Ramos (cell line): ENCODE measurements at regions not wholly inside any gene's neighbourhood (a gene's known extent, or its start where the extent isn't known, plus 50 kb on each side); places are given as distances from the start of the nearest gene placed in this dataset.

Experiments used
- in situ Hi-C: fragments of 300-500 bp; cut with MboI; formaldehyde crosslinking; loops from one replicate; pipeline ENCODE4 v1.14.3; 2022; ENCODE audit warnings: low sequenced_read_pairs; ENCODE audit not compliant: unreplicated experiment

DNA sequence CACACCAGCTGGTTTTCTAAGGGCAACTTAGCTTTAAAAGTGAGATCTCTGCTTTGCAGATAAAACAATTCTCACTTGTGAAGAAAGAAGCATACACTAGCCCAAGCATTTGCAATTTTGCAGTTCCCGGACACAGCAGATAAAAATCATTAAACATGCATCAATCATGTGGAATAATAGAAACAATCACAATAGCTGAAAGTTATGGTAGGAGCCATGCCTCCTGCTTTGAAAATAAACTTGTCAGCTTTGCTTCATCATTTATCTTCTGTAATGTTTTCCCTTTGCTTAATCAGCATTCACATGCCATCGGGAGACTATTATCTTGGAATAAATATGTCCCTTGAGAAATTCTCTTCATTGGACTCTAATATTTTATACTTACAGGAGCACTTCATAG, 60.3 kb upstream of the DAB2 start:
- in situ Hi-C loops = no loop called here

GRCh38 chr5:39484673-39485072, 59.9 kb upstream of the DAB2 start:
- in situ Hi-C loops = no loop called here

DNA sequence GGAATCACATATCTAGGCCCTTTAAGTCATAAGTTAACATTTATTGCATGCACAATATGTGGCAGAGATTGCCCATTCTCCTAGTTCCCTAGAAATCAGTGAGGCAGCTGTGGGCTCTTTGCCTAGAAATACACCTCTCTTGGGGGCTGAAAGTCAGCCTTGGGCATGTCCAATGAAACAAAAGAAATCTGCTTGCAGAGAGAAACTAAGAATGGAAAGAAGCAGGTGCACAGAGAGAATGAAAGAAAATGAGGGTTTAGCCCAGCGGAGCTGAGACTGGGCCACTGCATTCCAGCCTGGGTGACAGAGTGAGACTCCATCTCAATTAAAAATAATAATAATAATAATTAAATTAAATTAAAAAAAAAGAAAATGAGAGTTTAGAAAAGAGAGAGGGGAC, 57.3 kb upstream of the DAB2 start:
- in situ Hi-C loops = no loop called here

DNA sequence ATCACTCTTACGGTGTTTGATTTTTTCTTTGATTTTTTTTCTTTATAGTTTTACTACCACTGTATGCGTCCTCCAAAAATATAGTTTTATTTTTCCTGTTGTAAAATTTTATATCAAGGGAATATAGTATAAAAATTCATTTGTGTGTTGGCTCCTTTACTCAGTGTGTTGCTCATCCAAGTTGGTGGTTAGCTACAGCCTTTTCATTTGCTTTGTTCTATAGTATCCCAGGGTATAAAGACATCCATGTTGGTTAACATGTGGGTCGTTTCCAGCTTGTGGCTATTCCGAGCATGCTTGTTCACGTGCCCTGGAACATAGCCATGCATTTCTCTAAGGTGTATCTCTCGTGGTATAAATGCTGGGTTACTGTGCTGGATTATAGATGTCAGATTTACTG, 54.8 kb upstream of the DAB2 start:
- in situ Hi-C loops = no loop called here

GRCh38 chr5:39478863-39479262, 54.1 kb upstream of the DAB2 start:
- in situ Hi-C loops = no loop called here

GRCh38 chr5:39476843-39477220, 52.1 kb upstream of the DAB2 start:
- in situ Hi-C loops = no loop called here

GRCh38 chr5:39475881-39476842, 51.4 kb upstream of the DAB2 start:
- in situ Hi-C loops = no loop called here

DNA sequence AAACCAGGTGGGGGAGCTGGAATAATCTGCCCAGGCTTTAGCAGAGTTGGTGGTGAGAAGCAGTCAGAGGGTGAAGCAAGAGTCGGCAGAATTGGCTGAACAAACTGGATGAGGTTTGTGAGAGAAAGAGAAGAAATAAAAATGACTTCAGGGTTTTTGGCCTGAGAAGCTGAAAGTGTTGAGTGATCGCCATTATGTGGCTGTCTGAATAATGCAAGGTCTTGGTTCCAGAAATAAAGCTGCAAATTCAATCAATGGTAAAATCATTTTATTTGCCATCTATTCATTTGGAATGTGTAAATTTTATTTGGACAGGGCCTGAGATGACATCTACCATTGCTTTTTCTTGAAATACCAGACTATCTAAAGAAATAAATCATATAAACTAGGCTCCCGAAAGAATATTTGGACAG, 50.4 kb upstream of the DAB2 start:
- in situ Hi-C loops = no loop called here
